Panc1 (cell line): ENCODE measurements at regions not wholly inside any gene's neighbourhood (a gene's known extent, or its start where the extent isn't known, plus 50 kb on each side); places are given as distances from the start of the nearest gene placed in this dataset.

ENCODE experiments used
- ATAC-seq: fragments of 200-7000 bp; cut with Tn5 transposase; 2 replicates; pipeline ENCODE4 v1.9.1; 2020; ENCODE audit warnings: mild to moderate bottlenecking, moderate library complexity
- BruUV-seq: library from RNA; stranded (reverse); fragments of 400-500 nt; replicated peaks from 2 replicates; lab custom pipeline; 2021; lab: Mats Ljungman, UMichigan
- CTCF ChIA-PET: fragments of 300-600 bp; sonication (Branson Sonifier 250); formaldehyde crosslinking; loops from one replicate; lab custom pipeline; 2022; ENCODE audit warnings: antibody characterized with exemption; lab: Charles Lee
- POLR2A ChIA-PET: fragments of 300-600 bp; sonication (Branson Sonifier 250); formaldehyde crosslinking; loops from one replicate; lab custom pipeline; 2022; ENCODE audit warnings: antibody characterized with exemption; lab: Charles Lee
- DNase-seq: peaks from one replicate; pipeline ENCODE4 v3.0.0-alpha.2; 2010; ENCODE audit warnings: low read depth, low spot score
- H3K27ac ChIP-seq: 2 replicates; pipeline ENCODE4 v1.5.1; 2011; ENCODE audit warnings: mild to moderate bottlenecking, low read length, inconsistent platforms
- H3K27me3 ChIP-seq: fragments of 200-500 bp; sonication (Bioruptor generic); 2 replicates; pipeline ENCODE4 v1.6.0; 2014; ENCODE audit warnings: low read length, inconsistent platforms; ENCODE audit not compliant: control insufficient read depth, insufficient read depth
- H3K36me3 ChIP-seq: fragments of 200-500 bp; sonication (Bioruptor generic); 2 replicates; pipeline ENCODE4 v1.5.1; 2014; ENCODE audit warnings: inconsistent platforms, mild to moderate bottlenecking, low read length, moderate library complexity; ENCODE audit not compliant: control insufficient read depth, insufficient read depth
- H3K4me1 ChIP-seq: 2 replicates; pipeline ENCODE4 v1.5.1; 2011; ENCODE audit warnings: inconsistent platforms, mild to moderate bottlenecking, low read length, moderate library complexity; ENCODE audit not compliant: control insufficient read depth, insufficient read depth
- H3K4me3 ChIP-seq, 2 experiments: 2 replicates each; pipeline ENCODE4 v1.5.1; 2011 to 2012; ENCODE audit warnings: low read depth in 2 of 2, low read length in 2 of 2, mild to moderate bottlenecking in 2 of 2, inconsistent platforms in 1 of 2, moderate library complexity in 1 of 2
- H3K9me3 ChIP-seq: fragments of 200-500 bp; sonication (Bioruptor generic); 2 replicates; pipeline ENCODE4 v1.5.1; 2014; ENCODE audit warnings: low read depth, mild to moderate bottlenecking, inconsistent platforms, low read length, moderate library complexity; ENCODE audit not compliant: control insufficient read depth, insufficient read depth
- CTCF ChIP-seq: fragments of 450-650 bp; IDR thresholded peaks from 2 replicates; pipeline ENCODE4 v1.5.1; 2017; ENCODE audit warnings: mild to moderate bottlenecking
- POLR2AphosphoS5 ChIP-seq: IDR thresholded peaks from 2 replicates; pipeline ENCODE4 v1.6.1; 2012; ENCODE audit warnings: mild to moderate bottlenecking, low read depth, low read length, moderate library complexity
- REST ChIP-seq, 2 experiments: IDR thresholded peaks; 2 replicates each; pipeline ENCODE4 v1.6.1; 2011 to 2012; ENCODE audit warnings: low read depth in 2 of 2, control low read depth in 1 of 2, low read length in 1 of 2, mild to moderate bottlenecking in 1 of 2, moderate library complexity in 1 of 2; ENCODE audit not compliant: insufficient read depth in 1 of 2
- SIN3A ChIP-seq: IDR thresholded peaks from 2 replicates; pipeline ENCODE4 v1.6.1; 2012; ENCODE audit warnings: low read depth, mild to moderate bottlenecking, low read length, moderate library complexity, borderline replicate concordance; ENCODE audit not compliant: insufficient read depth
- TCF7L2 ChIP-seq: IDR thresholded peaks from 2 replicates; pipeline ENCODE4 v1.6.1; 2011; ENCODE audit warnings: mild to moderate bottlenecking, low read depth, low read length, inconsistent platforms
- in situ Hi-C: cut with HindIII; loops from 2 replicates; pipeline ENCODE4 v1.10.0; 2016; ENCODE audit warnings: low sequenced_read_pairs, low pct_unique_long_range_greater_than_20kb
- intact Hi-C: fragments of 100-400 bp; cut with micrococcal nuclease; formaldehyde crosslinking; loops from one replicate; pipeline ENCODE4 v1.10.0; 2022; ENCODE audit not compliant: unreplicated experiment

GRCh38 chr10:124186956-124187355 lies 93.6 kb upstream of the CHST15 start:
- ChIA-PET POLR2A (interaction anchor here (1.1 kb wide), 1 partner anchor 522 kb away, joined by 3 read pairs; no protein-coding TSS in a partner anchor), CTCF (no interaction called here)
- no peaks in the 10 kb centered on the region for H3K36me3 ChIP-seq
- intact Hi-C loops (no loop called here), in situ Hi-C loops (no loop called here)
- no peak for TF ChIP-seq SIN3A
- TF ChIP-seq TCF7L2 = no peak
- no peak for TF ChIP-seq POLR2AphosphoS5
- TF ChIP-seq CTCF = no peak
- TF ChIP-seq REST (IDR thresholded peaks at IDR 0.05; ENCODE audit: insufficient read depth in 1 of 2, low read depth in 2 of 2, low read length in 1 of 2) = no peak
- no peaks in the 10 kb centered on the region for H3K4me1 ChIP-seq
- BruUV-seq = no TSS peak
- no peak for ATAC-seq
- H3K4me3 ChIP-seq = no peak overlapping the region
- DNase-seq = no peak
- peaks cover 3% of the 10 kb centered on the region; the same call in 1 of the 2 replicates for H3K27me3 ChIP-seq
- no peaks in the 10 kb centered on the region for H3K9me3 ChIP-seq
- no peak overlapping the region for H3K27ac ChIP-seq

GRCh38 chr10:124185084-124185483 lies 91.7 kb upstream of the CHST15 start:
- Histone ChIP-seq H3K4me1 (no peaks in the 10 kb centered on the region), H3K36me3 (no peaks in the 10 kb centered on the region), H3K27me3 (no peaks in the 10 kb centered on the region), H3K27ac (no peak overlapping the region), H3K9me3 (no peaks in the 10 kb centered on the region), H3K4me3 (no peak overlapping the region)
- ATAC-seq = no peak
- BruUV-seq = no TSS peak
- in situ Hi-C loops (no loop called here), intact Hi-C loops (no loop called here)
- ChIA-PET POLR2A (no interaction called here), CTCF (no interaction called here)
- TF ChIP-seq CTCF (no peak), TCF7L2 (no peak), SIN3A (no peak), REST (IDR thresholded peaks at IDR 0.05; ENCODE audit: insufficient read depth in 1 of 2, low read depth in 2 of 2, low read length in 1 of 2) (no peak), POLR2AphosphoS5 (no peak)
- no peak for DNase-seq
